ENCODE measurements at regions not wholly inside any gene's neighbourhood (a gene's known extent, or its start where the extent isn't known, plus 50 kb on each side); places are given as distances from the start of the nearest gene placed in this dataset.

GRCh38 chr4:166625018-166625637 lies 609.2 kb downstream of the SPOCK3 start:
- TF ChIP-seq MYC (IDR thresholded peaks at IDR 0.05; ENCODE audit: low read depth, low read length) = no peak
- no peak for TF ChIP-seq MYC (CRISPR knock-in tag; IDR thresholded peaks at IDR 0.05; ENCODE audit: borderline replicate concordance, low read depth)
- TF ChIP-seq EGR1 (conservative IDR thresholded peaks at IDR 0.05) = no peak
- TF ChIP-seq POLR2AphosphoS5 (IDR thresholded peaks at IDR 0.05; ENCODE audit: control insufficient read depth, insufficient read depth, low read depth, low read length) = no peak
- TF ChIP-seq ZNF561 (CRISPR knock-in tag; conservative IDR thresholded peaks at IDR 0.05) = no peak
- no peak for TF ChIP-seq SRF (CRISPR knock-in tag; IDR thresholded peaks at IDR 0.05)
